IMR-90 (cell line): ENCODE measurements at regions not wholly inside any gene's neighbourhood (a gene's known extent, or its start where the extent isn't known, plus 50 kb on each side); places are given as distances from the start of the nearest gene placed in this dataset.

ENCODE experiments used
- CEBPB ChIP-seq: IDR thresholded peaks from 2 replicates; pipeline ENCODE4 v1.6.1; 2012; ENCODE audit warnings: low read depth, low read length, improper control_type of control experiment
- MAZ ChIP-seq: IDR thresholded peaks from 2 replicates; pipeline ENCODE4 v1.6.1; 2012; ENCODE audit warnings: low read depth, mild to moderate bottlenecking, low read length, improper control_type of control experiment, moderate library complexity, borderline replicate concordance
- POLR2A ChIP-seq: IDR thresholded peaks from 2 replicates; pipeline ENCODE4 v1.6.1; 2012; ENCODE audit warnings: mild to moderate bottlenecking, low read depth, low read length
- RCOR1 ChIP-seq: IDR thresholded peaks from 2 replicates; pipeline ENCODE4 v1.6.1; 2012; ENCODE audit warnings: mild to moderate bottlenecking, low read length, improper control_type of control experiment; ENCODE audit not compliant: insufficient replicate concordance
- SMC3 ChIP-seq: fragments of 150-350 bp; IDR thresholded peaks from 2 replicates; pipeline ENCODE4 v1.6.1; 2016; ENCODE audit warnings: low read depth, mild to moderate bottlenecking, antibody characterized with exemption, low read length, moderate library complexity
- TF ChIP-seq, protein P1 (sequence below): conservative IDR thresholded peaks from 2 replicates; pipeline ENCODE4 v1.5.1; 2012; ENCODE audit warnings: mild to moderate bottlenecking, low read depth, low read length, improper control_type of control experiment
- TF ChIP-seq, protein P2 (sequence below): fragments of 150-350 bp; IDR thresholded peaks from 2 replicates; pipeline ENCODE4 v1.6.1; 2016; ENCODE audit warnings: low read depth, mild to moderate bottlenecking, low read length, moderate library complexity, borderline replicate concordance

DNA sequence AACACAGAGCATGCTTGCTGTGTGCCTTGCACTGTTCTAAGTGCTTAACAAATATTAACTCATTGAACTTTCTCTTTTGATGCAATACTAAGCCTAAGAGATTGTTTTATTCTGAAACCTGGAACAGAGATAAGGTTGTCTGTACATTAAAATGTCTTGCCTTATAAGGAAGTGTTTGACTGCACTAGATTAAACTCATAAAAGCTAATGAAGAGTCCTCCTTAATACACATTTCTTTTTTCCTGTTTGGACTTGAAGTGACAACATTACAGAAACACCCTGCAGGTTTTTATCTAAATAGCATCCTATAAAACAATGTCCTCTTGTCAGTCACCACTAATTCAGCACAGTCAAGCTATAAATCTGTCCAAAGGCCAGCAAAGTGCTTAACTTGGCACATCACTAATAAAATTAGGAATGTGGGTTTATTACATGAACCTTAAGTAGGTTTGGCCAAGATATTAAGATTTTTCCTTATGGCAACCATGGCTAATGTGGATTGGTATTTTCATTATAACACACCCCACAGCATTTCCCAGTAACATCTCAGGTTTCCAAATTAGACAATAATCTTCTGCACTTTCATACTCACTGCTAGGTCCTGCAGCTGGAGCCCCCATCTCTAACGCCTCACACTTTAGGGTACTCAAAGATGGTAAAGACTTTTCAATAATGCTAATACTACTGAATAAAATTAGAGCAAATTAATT lies 389.7 kb downstream of the LMO4 start:
- TF ChIP-seq, protein P1, sequence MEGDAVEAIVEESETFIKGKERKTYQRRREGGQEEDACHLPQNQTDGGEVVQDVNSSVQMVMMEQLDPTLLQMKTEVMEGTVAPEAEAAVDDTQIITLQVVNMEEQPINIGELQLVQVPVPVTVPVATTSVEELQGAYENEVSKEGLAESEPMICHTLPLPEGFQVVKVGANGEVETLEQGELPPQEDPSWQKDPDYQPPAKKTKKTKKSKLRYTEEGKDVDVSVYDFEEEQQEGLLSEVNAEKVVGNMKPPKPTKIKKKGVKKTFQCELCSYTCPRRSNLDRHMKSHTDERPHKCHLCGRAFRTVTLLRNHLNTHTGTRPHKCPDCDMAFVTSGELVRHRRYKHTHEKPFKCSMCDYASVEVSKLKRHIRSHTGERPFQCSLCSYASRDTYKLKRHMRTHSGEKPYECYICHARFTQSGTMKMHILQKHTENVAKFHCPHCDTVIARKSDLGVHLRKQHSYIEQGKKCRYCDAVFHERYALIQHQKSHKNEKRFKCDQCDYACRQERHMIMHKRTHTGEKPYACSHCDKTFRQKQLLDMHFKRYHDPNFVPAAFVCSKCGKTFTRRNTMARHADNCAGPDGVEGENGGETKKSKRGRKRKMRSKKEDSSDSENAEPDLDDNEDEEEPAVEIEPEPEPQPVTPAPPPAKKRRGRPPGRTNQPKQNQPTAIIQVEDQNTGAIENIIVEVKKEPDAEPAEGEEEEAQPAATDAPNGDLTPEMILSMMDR: no peak
- TF ChIP-seq, protein P2, sequence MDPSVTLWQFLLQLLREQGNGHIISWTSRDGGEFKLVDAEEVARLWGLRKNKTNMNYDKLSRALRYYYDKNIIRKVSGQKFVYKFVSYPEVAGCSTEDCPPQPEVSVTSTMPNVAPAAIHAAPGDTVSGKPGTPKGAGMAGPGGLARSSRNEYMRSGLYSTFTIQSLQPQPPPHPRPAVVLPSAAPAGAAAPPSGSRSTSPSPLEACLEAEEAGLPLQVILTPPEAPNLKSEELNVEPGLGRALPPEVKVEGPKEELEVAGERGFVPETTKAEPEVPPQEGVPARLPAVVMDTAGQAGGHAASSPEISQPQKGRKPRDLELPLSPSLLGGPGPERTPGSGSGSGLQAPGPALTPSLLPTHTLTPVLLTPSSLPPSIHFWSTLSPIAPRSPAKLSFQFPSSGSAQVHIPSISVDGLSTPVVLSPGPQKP: no peak
- TF ChIP-seq SMC3 (no peak), POLR2A (no peak), MAZ (no peak), CEBPB (no peak), RCOR1 (no peak)
